Stomach smooth muscle (tissue), 2 donors: ENCODE measurements at regions not wholly inside any gene's neighbourhood (a gene's known extent, or its start where the extent isn't known, plus 50 kb on each side); places are given as distances from the start of the nearest gene placed in this dataset.
"Not testable (repeated sequence)": the region's sequence is repeated elsewhere in the genome, so short reads cannot be mapped to it uniquely, and the experiment has no call there.

ENCODE experiments used
- H3K27ac ChIP-seq: one replicate; pipeline ENCODE4 v1.7.0; 2013; ENCODE audit warnings: mild to moderate bottlenecking, low read length, inconsistent platforms
- H3K27me3 ChIP-seq, 2 donors: one replicate each; pipeline ENCODE4 v1.7.0; 2013; ENCODE audit warnings: low read length in 2 of 2; ENCODE audit not compliant: insufficient read depth in 2 of 2, control insufficient read depth in 1 of 2
- H3K36me3 ChIP-seq, 2 donors: one replicate each; pipeline ENCODE4 v1.7.0; 2013; ENCODE audit warnings: low read length in 2 of 2; ENCODE audit not compliant: control insufficient read depth in 2 of 2, insufficient read depth in 2 of 2
- H3K4me1 ChIP-seq: one replicate; pipeline ENCODE4 v1.7.0; 2013; ENCODE audit warnings: low read length; ENCODE audit not compliant: control insufficient read depth, insufficient read depth
- H3K4me3 ChIP-seq, 2 donors: one replicate each; pipeline ENCODE4 v1.7.0; 2013; ENCODE audit warnings: low read length in 2 of 2
- H3K9ac ChIP-seq, 2 donors: one replicate each; pipeline ENCODE4 v1.7.0; 2013; ENCODE audit warnings: low read length in 2 of 2, mild to moderate bottlenecking in 1 of 2
- H3K9me3 ChIP-seq, 2 donors: one replicate each; pipeline ENCODE4 v1.7.0; 2013; ENCODE audit warnings: low read length in 2 of 2; ENCODE audit not compliant: control insufficient read depth in 2 of 2
- donor health status: healthy.
- donor health status: Pancreatic carcinoma.

GRCh38 chr16:29198731-29199521 lies 207.6 kb downstream of the NPIPB11 start:
- Histone ChIP-seq H3K9ac (no peak overlapping the region), H3K4me3 (peak overlapping the region in 1 of 2 donors; percentile 8), H3K27ac (peak overlapping the region; percentile 70)

GRCh38 chr16:29198231-29198630 lies 208.3 kb downstream of the NPIPB11 start:
- Histone ChIP-seq H3K27ac (no peak overlapping the region), H3K4me1 (peaks cover 14% of the 10 kb centered on the region), H3K9ac (no peak overlapping the region), H3K9me3 (no peaks in the 10 kb centered on the region), H3K36me3 (no peaks in the 10 kb centered on the region), H3K4me3 (no peak overlapping the region), H3K27me3 (no peaks in the 10 kb centered on the region)

More at GRCh38 chr16:29198731-29199521, 207.6 kb downstream of the NPIPB11 start:
- Histone ChIP-seq H3K27me3 (no peaks in the 10 kb centered on the region), H3K9me3 (no peaks in the 10 kb centered on the region), H3K4me1 (peaks cover 16% of the 10 kb centered on the region), H3K36me3 (no peaks in the 10 kb centered on the region)

- not testable (repeated sequence) for H3K27me3 ChIP-seq, H3K9ac ChIP-seq, H3K9me3 ChIP-seq, H3K36me3 ChIP-seq, H3K27ac ChIP-seq, H3K4me3 ChIP-seq
- H3K4me1 ChIP-seq = peaks cover 14% of the 10 kb centered on the region
Observed at GRCh38 chr16:29197494-29198100, 208.9 kb downstream of the NPIPB11 start.

- not testable (repeated sequence) for H3K27me3 ChIP-seq, H3K36me3 ChIP-seq, H3K9me3 ChIP-seq, H3K27ac ChIP-seq, H3K9ac ChIP-seq, H3K4me3 ChIP-seq
- peaks cover 11% of the 10 kb centered on the region for H3K4me1 ChIP-seq
Observed at GRCh38 chr16:29196746-29197145, 209.8 kb downstream of the NPIPB11 start.

- not testable (repeated sequence) for H3K27ac ChIP-seq, H3K27me3 ChIP-seq, H3K9ac ChIP-seq, H3K9me3 ChIP-seq, H3K36me3 ChIP-seq
- peaks cover 12% of the 10 kb centered on the region for H3K4me1 ChIP-seq
- H3K4me3 ChIP-seq = peak overlapping the region in 1 of 2 donors; percentile 22
Observed at GRCh38 chr16:29195116-29195872, 210.4 kb downstream of the LAT start.

GRCh38 chr16:29194185-29194844 lies 209.5 kb downstream of the LAT start:
- H3K9ac ChIP-seq, H3K27me3 ChIP-seq, H3K4me1 ChIP-seq, H3K36me3 ChIP-seq, H3K27ac ChIP-seq, H3K9me3 ChIP-seq, H3K4me3 ChIP-seq: not testable (repeated sequence)

- H3K27ac ChIP-seq, H3K9ac ChIP-seq, H3K4me3 ChIP-seq: not testable (repeated sequence)
Observed at GRCh38 chr16:29193634-29194033, 208.8 kb downstream of the LAT start.

GRCh38 chr16:29193248-29193574 lies 208.4 kb downstream of the LAT start:
- H3K4me3 ChIP-seq, H3K9ac ChIP-seq, H3K27ac ChIP-seq, H3K27me3 ChIP-seq, H3K4me1 ChIP-seq, H3K36me3 ChIP-seq, H3K9me3 ChIP-seq: not testable (repeated sequence)

More at GRCh38 chr16:29193634-29194033, 208.8 kb downstream of the LAT start:
- H3K36me3 ChIP-seq, H3K27me3 ChIP-seq, H3K4me1 ChIP-seq, H3K9me3 ChIP-seq: not testable (repeated sequence)

GRCh38 chr16:29192329-29193247 lies 207.7 kb downstream of the LAT start:
- no peaks in the 10 kb centered on the region for H3K27me3 ChIP-seq
- peaks cover 5% of the 10 kb centered on the region for H3K4me1 ChIP-seq
- H3K9me3 ChIP-seq = no peaks in the 10 kb centered on the region
- H3K9ac ChIP-seq = no peak overlapping the region
- H3K27ac ChIP-seq = no peak overlapping the region
- no peaks in the 10 kb centered on the region for H3K36me3 ChIP-seq
- no peak overlapping the region for H3K4me3 ChIP-seq

- H3K27ac ChIP-seq, H3K9ac ChIP-seq, H3K36me3 ChIP-seq, H3K4me3 ChIP-seq, H3K9me3 ChIP-seq, H3K27me3 ChIP-seq, H3K4me1 ChIP-seq: not testable (repeated sequence)
Observed at GRCh38 chr16:29191636-29192180, 206.9 kb downstream of the LAT start.
